ENCODE measurements at regions not wholly inside any gene's neighbourhood (a gene's known extent, or its start where the extent isn't known, plus 50 kb on each side); places are given as distances from the start of the nearest gene placed in this dataset.

DNA sequence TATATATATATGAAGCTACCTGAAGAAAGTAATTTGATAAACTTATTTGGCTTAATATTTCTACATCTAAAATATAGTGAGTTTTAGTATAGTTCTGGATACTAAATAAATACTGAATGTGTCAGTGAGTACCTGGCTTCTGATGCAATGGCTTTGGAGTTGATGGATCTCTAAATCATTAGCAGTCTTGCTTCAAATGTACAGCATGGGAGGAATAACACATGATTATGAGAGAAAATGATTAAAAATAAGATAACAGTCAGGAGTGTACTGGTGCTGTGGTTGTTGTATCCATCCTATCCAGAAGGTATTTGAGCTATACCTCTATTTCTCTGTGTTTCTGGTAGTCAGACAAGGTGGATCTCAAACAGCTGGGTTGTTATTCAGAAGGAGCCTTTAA lies 641.3 kb downstream of the TRAM1L1 start:
- dilution Hi-C loops (cut with HindIII; ENCODE audit: low sequenced_read_pairs, unreplicated experiment) = no loop called here
- no peak for DNase-seq
- Histone ChIP-seq H3K36me3 (ENCODE audit: control insufficient read depth, insufficient read depth, low read length) (no peaks in the 10 kb centered on the region), H3K4me2 (ENCODE audit: low read depth, low read length) (no peak overlapping the region), H3K27ac (ENCODE audit: insufficient read depth, low read length) (no peak overlapping the region), H3K56ac (ENCODE audit: extremely low read depth, insufficient read depth, low read length) (no peak overlapping the region), H3K4me3 (ENCODE audit: insufficient read depth, low read depth, low read length) (no peak overlapping the region), H3K4me1 (ENCODE audit: control insufficient read depth, insufficient read depth, low read length) (no peaks in the 10 kb centered on the region), H3K9me1 (ENCODE audit: insufficient read depth, low read length) (no peaks in the 10 kb centered on the region), H3K18ac (ENCODE audit: low read depth, low read length) (no peak overlapping the region), H4K20me1 (ENCODE audit: insufficient read depth, low read length) (no peaks in the 10 kb centered on the region), H3K23ac (ENCODE audit: low read depth, low read length) (no peak overlapping the region), H2AK5ac (ENCODE audit: low read depth, low read length) (no peak overlapping the region), H3K9me3 (ENCODE audit: control insufficient read depth, insufficient read depth, low read length) (no peaks in the 10 kb centered on the region), H2AK9ac (replicated peaks; ENCODE audit: low read depth, low read length, poor library complexity) (no peak overlapping the region), H2BK120ac (ENCODE audit: low read depth, low read length) (no peak overlapping the region), H3K4ac (ENCODE audit: low read depth, low read length) (no peak overlapping the region), H3K27me3 (ENCODE audit: control insufficient read depth, insufficient read depth, low read length) (no peaks in the 10 kb centered on the region), H4K5ac (ENCODE audit: low read depth, low read length) (no peak overlapping the region), H3K14ac (replicated peaks; ENCODE audit: low read depth, low read length) (no peak overlapping the region), H4K8ac (ENCODE audit: low read depth in 2 of 2, low read length in 2 of 2) (no peak overlapping the region), H2BK5ac (ENCODE audit: low read depth, low read length, poor library complexity, severe bottlenecking) (no peak overlapping the region), H2BK20ac (ENCODE audit: low read depth, low read length) (no peak overlapping the region), H2BK15ac (ENCODE audit: low read depth, low read length) (no peak overlapping the region), H3K79me1 (ENCODE audit: low read depth in 1 of 2, low read length in 2 of 2) (no peaks in the 10 kb centered on the region), H3K9ac (ENCODE audit: low read depth, low read length) (no peak overlapping the region), H2AFZ (replicated peaks; ENCODE audit: low read length, poor library complexity) (no peak overlapping the region), H4K91ac (ENCODE audit: insufficient read depth, low read depth, low read length) (no peak overlapping the region)
- ChIA-PET POLR2A (ENCODE audit: unreplicated experiment) (no interaction called here), CTCF (no interaction called here)
- no peak for TF ChIP-seq CHD1 (IDR thresholded peaks at IDR 0.05; ENCODE audit: low read depth, low read length)
- TF ChIP-seq CEBPB (IDR thresholded peaks at IDR 0.05; ENCODE audit: low read depth, low read length) = no peak
- no peak for TF ChIP-seq NFE2L2 (IDR thresholded peaks at IDR 0.05; ENCODE audit: low read depth, low read length)
- TF ChIP-seq, protein P1, sequence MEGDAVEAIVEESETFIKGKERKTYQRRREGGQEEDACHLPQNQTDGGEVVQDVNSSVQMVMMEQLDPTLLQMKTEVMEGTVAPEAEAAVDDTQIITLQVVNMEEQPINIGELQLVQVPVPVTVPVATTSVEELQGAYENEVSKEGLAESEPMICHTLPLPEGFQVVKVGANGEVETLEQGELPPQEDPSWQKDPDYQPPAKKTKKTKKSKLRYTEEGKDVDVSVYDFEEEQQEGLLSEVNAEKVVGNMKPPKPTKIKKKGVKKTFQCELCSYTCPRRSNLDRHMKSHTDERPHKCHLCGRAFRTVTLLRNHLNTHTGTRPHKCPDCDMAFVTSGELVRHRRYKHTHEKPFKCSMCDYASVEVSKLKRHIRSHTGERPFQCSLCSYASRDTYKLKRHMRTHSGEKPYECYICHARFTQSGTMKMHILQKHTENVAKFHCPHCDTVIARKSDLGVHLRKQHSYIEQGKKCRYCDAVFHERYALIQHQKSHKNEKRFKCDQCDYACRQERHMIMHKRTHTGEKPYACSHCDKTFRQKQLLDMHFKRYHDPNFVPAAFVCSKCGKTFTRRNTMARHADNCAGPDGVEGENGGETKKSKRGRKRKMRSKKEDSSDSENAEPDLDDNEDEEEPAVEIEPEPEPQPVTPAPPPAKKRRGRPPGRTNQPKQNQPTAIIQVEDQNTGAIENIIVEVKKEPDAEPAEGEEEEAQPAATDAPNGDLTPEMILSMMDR (conservative IDR thresholded peaks at IDR 0.05; ENCODE audit: low read depth, low read length) = no peak
- no peak for TF ChIP-seq BHLHE40 (IDR thresholded peaks at IDR 0.05; ENCODE audit: low read depth, low read length)
- no peak for TF ChIP-seq FOS (IDR thresholded peaks at IDR 0.05; ENCODE audit: low read depth, low read length)
- TF ChIP-seq RFX5 (IDR thresholded peaks at IDR 0.05; ENCODE audit: low read depth, low read length) = no peak
- no peak for TF ChIP-seq RAD21 (IDR thresholded peaks at IDR 0.05; ENCODE audit: low read length)
- no peak for TF ChIP-seq MAFK (IDR thresholded peaks at IDR 0.05; ENCODE audit: low read depth, low read length)
- TF ChIP-seq, protein P2, sequence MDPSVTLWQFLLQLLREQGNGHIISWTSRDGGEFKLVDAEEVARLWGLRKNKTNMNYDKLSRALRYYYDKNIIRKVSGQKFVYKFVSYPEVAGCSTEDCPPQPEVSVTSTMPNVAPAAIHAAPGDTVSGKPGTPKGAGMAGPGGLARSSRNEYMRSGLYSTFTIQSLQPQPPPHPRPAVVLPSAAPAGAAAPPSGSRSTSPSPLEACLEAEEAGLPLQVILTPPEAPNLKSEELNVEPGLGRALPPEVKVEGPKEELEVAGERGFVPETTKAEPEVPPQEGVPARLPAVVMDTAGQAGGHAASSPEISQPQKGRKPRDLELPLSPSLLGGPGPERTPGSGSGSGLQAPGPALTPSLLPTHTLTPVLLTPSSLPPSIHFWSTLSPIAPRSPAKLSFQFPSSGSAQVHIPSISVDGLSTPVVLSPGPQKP (IDR thresholded peaks at IDR 0.05; ENCODE audit: borderline replicate concordance, low read depth, low read length) = no peak
- no peak for TF ChIP-seq MAZ (IDR thresholded peaks at IDR 0.05; ENCODE audit: borderline replicate concordance, low read depth, low read length)
- no peak for TF ChIP-seq POLR2A (IDR thresholded peaks at IDR 0.05; ENCODE audit: low read depth, low read length)
- TF ChIP-seq, protein P3, sequence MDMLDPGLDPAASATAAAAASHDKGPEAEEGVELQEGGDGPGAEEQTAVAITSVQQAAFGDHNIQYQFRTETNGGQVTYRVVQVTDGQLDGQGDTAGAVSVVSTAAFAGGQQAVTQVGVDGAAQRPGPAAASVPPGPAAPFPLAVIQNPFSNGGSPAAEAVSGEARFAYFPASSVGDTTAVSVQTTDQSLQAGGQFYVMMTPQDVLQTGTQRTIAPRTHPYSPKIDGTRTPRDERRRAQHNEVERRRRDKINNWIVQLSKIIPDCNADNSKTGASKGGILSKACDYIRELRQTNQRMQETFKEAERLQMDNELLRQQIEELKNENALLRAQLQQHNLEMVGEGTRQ (IDR thresholded peaks at IDR 0.05; ENCODE audit: low read depth, low read length) = no peak
- TF ChIP-seq SMC3 (IDR thresholded peaks at IDR 0.05; ENCODE audit: low read depth, low read length) = no peak
- no peak for TF ChIP-seq RCOR1 (IDR thresholded peaks at IDR 0.05; ENCODE audit: insufficient replicate concordance, low read length)
- no peak for TF ChIP-seq MXI1 (IDR thresholded peaks at IDR 0.05; ENCODE audit: borderline replicate concordance, low read depth, low read length)
- ATAC-seq (ENCODE audit: low read depth) = no peak
- BruUV-seq (replicated peaks) = no TSS peak
- intact Hi-C loops (cut with micrococcal nuclease) = no loop called here
- in situ Hi-C loops (cut with MboI; ENCODE audit: low sequenced_read_pairs) = no loop called here

All from IMR-90 (cell line).